C4-2B (cell line): ENCODE measurements at regions not wholly inside any gene's neighbourhood (a gene's known extent, or its start where the extent isn't known, plus 50 kb on each side); places are given as distances from the start of the nearest gene placed in this dataset.

ENCODE experiments used
- CTCF ChIP-seq: fragments of 450-650 bp; conservative IDR thresholded peaks from 2 replicates; pipeline ENCODE4 v1.5.1; 2017; ENCODE audit warnings: mild to moderate bottlenecking
- ZFX ChIP-seq: fragments of 450-650 bp; IDR thresholded peaks from 2 replicates; pipeline ENCODE4 v1.6.1; 2017

GRCh38 chr2:16281451-16282335, 341.3 kb downstream of the MYCN start:
- TF ChIP-seq CTCF (peak; percentile 76), ZFX (no peak)
